Glomerular endothelial cell (primary cell): ENCODE measurements at regions not wholly inside any gene's neighbourhood (a gene's known extent, or its start where the extent isn't known, plus 50 kb on each side); places are given as distances from the start of the nearest gene placed in this dataset.
"Not testable (repeated sequence)": the region's sequence is repeated elsewhere in the genome, so short reads cannot be mapped to it uniquely, and the experiment has no call there.

ENCODE experiments used
- DNase-seq: peaks from one replicate; pipeline ENCODE4 v3.0.0-alpha.2; 2011; ENCODE audit warnings: low read depth, low spot score; ENCODE audit errors: extremely low read depth

DNA sequence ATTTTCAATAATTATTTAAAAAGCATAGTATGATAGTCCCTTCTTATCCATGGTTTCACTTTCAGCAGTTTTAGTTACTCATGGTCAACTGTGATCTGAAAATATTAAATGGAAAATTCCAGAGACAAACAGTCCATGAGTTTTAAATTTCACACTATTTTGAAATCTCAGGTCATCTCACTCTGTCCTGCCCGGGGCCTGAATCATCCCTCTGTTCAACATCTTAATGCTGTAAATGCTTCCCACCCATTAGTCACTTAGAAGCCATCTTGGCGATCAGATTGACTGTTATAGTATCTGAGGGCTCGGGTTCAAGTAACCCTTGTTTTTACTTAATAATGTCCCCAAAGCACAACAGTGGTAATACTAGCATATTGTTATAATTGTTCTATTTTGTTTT lies 1509.3 kb downstream of the FAM181B start:
- DNase-seq: no peak

DNA sequence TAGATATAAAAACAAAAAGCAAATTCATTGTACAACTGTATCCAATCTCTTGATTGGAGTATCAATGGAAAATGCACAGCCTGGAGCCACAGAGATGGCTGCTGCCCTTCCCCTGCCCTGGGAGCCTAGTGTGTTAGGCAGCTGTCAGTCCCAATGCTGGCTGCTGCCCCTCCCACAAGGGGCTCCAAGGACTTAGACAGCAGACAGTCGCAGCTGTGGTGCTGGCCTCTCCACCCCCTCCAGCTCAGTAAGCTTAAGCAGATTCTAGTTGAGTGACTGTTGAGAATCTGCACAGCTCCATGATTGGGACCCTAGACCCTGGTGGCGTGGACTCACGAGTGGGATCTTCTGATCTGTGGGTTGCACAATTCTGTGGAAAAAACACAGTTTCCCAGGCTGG lies 1511.2 kb downstream of the FAM181B start:
- DNase-seq: no peak

DNA sequence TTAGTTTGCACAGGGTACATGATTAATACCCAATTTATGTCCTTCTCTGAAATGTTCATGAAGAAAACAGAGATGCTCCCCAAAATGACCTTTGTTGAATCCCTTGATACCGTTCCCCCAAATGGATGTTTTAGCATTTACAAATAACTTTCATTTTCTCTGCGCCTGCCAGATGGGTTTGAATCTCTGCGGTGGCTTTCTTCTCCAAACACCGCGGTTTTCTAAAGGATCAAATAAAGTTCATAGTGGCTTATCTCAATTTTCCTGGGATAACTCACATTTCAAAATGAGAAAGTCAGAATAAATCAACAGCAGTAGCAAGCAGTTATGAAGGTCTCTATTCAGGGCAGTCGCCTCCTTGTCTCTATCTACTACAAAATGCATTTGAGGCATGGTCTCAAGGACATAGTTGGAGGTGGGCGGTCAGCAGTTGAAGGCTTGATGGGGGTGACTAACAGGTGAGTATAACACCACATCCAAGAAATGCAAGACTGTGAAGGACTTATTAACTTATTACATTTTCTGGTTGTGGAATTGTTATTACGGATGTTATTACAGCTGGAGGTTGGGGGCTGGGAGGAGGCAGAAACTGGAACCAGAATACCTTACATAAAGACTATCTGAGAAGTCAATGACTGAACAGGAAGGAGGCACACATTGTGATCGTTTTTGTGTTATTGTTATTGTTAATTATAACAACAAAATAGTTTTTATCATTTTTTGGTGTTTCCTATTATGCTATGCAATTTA lies 1513.3 kb downstream of the FAM181B start:
- no peak for DNase-seq

DNA sequence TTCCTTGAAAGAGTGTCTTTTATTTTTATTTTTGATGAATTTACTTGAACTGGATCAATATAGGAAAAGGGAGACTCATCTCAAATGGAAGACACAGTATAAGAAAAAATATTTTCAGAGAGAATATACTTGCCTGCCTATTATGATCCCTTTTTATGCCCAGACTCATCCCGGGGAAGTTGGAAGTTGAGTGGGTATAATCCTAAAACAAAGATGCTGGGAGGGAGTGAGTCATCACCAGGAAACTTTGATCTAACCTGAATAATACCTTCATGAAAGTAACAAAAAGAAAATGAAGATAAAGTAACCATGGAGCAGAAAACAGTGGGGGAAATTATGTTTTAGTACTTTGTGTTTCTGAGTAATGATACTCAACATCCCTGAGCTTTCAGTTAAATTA lies 1514.0 kb downstream of the FAM181B start:
- DNase-seq: no peak

DNA sequence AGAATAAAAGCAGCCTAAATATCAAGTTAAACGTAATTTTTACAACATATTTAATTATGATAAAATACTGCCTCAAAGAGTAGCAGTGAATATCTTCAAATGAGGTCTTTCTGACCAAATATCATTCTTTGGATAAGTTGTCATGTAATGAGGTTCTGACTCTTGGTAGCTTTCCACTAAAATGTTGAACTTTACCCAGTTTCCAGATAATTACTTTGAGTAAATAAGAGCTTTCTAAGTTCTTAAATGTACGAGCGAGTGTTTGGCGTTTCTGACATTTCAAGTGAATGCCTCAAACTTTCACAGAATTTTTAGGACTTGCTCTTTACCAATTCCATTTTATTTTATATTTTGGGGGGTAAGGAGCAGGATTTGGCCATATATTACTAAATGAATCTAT lies 1515.2 kb downstream of the FAM181B start:
- DNase-seq: no peak

DNA sequence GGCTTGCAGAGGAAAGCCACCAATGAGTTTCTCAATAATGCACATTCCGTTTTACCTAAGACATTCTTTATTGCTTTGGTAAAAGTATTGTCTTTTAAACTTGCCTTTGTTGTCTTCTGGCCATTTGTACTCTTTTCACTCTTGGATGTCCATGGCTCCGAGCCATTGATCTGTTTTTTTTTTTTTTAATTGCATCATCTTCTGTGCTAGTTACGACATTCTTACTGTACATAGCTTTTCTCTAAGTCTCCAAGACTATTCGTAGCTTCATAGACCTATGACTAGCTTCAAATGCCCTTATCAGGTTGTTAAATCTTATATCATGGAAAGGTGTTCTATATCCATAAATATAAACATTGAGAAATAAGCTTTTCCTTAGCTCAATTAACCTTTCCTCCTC lies 1522.6 kb downstream of the FAM181B start:
- DNase-seq: no peak

DNA sequence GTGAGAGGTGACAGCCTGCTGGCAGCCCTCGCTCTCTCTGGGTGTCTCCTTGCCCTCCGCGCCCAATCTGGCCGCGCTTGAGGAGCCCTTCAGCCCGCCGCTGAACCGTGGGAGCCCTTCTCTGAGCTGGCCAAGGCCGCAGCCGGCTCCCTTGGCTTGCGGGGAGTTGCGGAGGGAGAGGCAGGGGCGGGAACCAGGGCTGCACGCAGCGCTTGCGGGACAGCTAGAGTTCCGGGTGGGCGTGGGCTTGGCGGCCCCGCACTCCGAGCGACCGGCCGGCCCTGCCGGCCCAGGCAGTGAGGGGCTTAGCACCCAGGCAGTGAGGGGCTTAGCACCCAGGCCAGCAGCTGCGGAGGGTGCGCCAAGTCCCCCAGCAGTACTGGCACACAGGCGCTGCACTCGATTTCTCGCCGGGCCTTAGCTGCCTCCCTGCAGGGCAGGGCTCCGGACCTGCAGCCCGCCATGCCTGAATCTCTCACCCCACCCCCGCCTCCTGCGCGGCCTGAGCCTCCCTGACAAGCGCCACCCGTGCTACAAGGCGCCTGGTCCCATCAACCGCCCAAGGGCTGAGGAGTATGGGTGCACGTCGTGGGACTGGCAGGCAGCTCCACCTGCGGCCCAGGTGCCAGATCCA lies 1526.1 kb downstream of the FAM181B start:
- DNase-seq: no peak

DNA sequence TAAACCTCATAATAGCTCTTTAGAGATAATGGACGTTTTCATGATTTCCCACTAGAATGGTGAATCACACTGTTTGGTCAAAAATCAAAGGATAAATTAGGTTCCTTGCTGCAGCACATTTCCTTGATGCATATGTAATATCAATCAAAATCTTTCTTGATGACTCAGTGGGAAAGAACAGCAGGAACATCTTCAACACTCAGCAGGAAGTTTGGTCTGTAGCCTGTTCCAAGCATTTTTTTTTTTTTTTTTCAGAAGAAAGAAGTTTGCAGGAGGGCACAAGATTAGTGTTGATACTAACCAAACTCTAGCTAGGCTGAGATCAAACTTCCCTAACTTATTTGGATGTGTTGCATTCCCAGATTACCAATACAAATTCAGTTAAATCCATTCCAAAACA lies 1529.8 kb downstream of the FAM181B start:
- no peak for DNase-seq

DNA sequence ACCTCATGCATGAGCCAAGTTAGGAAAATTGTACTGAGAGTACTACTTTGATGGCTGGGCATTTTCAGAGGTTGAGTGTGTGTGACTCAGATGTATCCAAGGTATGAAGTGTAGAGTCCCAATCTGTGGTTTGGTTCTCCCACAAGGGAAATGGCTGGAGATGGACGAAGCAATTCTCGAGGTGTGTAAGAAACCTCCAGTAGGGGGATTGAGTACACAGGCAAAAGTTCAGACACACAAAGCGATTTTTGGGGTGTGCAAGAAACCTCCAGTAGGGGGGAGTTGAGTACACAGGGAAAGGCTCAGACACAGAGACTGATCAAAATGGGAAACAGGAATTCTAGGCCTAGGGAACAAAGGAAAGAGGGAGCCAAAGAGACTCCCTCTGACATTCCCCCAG lies 1536.3 kb downstream of the FAM181B start:
- no peak for DNase-seq

DNA sequence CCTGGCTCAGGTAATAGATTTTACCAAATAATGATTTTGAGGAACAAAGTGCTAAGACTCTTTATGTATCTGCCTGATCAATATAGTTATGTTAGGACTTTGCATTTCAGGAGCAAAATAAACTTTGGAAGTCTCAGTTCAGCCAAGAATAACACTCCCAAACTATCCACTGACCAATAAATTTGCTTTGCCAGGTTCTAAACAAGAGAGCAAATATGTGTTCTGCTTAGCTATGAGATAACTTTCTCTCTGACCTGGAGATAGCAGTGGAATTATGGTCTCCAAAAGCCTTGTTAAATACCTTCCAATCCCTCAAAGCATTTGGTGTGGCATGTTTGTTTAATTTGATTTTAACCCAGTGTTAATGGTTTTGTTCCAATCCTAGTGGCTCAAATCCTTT lies 1541.1 kb downstream of the FAM181B start:
- DNase-seq: no peak

DNA sequence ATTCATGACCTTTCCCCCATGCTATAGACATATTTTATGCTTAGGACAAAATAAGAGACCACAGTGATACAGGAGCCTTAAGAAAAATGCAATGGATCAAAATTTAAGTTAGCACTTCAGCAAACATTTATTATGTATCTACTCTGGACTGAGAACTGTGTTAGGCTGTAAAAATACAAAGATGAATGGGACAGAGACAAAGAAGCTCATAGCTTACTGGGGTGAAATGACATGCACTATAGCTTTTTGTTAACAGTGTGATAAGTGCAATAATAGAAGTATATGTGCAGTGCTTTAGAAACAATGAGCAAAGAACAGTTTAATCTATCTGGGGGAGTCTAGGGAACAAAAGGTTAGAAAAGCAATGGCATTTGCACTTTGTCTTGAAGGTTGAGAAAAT lies 1543.1 kb downstream of the FAM181B start:
- no peak for DNase-seq

DNA sequence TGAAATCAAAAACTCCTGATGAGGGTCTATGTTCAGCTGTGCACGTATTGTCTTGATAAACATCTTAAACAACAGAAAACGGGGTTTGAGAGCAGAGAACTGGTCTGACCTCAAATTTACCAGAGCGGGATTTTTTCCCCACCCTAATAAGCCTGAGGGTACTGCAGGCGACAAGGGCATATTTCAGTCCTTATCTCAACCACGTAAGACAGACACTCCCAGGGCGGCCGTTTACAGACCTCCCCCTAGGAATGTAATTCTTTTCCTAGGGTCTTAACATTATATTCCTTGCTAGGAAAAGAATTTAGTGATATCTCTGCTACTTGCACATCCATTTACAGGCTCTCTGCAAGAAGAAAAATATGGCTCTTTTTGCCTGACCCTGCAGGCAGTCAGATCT lies 1546.6 kb downstream of the FAM181B start:
- not testable (repeated sequence) for DNase-seq

DNA sequence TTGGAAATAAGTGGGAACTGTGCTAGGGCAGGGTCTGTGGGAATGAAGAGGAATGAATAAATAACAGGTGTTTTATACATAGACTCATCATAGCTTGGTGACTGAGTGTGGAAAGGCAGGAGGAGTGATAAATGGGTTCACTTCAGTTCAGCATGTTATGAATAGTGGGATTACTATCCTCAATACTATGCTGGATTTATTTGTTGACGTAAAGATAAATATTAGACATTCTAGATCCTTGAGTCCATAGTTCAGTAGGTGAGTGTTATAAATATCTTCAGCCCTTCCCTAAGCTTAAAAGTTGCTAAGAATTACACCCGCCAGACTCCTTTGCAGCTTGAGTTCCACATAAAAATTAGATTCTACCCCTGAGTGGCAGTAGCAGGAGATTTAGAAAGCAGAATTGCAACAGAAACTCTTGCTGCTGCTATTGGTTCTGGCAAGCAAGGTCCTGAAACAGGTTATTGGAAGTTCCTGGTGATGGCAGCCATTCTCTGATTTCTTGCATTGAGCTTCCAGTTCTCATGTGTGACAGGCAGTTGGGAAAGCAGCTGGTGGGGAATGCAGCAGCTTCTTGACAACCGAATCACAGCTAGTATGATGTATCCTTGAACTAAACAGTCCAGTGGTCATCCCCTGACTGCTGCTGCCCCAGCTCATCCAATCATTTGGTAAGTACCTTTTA lies 1558.9 kb downstream of the FAM181B start:
- no peak for DNase-seq

DNA sequence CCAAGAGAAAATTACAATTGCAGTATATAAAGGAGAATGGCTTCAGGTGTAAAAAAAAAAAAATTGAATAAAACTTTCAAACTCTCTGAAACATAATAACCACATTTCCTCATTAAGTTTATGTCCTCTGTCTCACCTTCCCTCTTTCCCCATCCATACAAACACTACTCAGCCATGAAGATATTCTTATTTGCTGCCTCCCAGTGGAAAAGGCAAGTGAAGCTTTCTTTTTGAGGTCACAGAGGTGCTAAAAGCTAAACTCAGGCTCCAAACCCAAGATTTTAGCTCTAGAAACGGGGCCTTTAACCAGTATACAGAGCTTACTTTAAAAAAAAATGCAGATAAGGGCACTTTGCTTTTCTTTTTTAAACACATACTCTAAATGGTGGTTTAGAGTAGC lies 1568.5 kb downstream of the FAM181B start:
- DNase-seq: no peak

DNA sequence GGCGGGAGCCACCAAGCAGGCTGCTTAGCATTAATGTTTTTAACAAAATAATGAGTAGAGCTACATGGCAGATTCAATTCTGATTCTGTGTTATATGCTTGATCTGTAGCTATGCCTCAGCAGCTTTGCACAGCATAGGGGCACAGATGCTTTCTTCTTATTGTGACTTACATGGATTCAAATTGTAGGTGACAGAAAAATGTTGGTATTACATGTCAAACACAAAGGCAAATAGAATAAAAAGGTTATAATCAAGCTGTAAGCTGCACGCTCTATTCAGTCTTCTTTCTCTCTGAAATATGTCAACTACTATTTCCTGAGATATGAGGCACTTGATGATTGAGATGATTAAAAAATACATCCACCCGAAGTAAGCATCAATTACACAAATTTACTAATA lies 1573.8 kb downstream of the FAM181B start:
- DNase-seq: no peak

DNA sequence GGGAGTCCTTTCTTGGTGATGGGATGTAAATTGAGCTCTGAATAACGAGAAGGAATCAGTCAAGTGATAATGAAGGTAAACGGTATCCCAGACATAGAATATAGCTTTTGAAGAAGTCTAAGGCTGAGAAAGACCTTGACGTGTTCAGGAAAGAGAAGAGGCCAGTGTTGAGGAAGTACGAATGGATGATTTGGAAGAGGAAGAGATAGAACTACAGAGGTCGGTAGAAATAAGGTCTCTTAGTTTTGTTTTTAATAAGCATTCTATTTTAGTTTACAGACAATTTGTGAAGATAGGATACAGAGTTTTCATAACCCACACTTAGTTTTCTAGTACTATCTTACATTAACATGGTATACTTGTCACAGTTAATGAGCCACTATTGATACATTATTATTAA lies 1598.1 kb downstream of the FAM181B start:
- DNase-seq: no peak

DNA sequence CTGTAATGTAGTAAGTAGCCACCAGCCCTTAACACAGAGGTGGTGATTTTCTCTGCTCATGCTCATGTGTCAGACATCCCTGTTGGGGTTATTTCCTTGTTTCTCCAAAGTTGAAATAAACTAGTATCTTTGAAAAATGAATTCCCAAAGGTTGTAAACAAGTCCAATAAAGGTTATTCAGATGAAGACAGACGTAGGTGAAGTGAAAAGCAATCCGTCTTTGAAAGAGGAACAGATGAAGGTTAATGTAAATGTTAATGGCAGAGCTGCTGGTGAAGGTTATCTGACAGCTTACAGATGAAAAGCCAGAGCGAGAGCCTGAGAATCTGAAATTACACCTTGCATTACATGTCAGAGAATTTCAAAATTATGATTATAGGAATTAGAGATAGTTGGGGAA lies 1604.0 kb downstream of the FAM181B start:
- DNase-seq: no peak

DNA sequence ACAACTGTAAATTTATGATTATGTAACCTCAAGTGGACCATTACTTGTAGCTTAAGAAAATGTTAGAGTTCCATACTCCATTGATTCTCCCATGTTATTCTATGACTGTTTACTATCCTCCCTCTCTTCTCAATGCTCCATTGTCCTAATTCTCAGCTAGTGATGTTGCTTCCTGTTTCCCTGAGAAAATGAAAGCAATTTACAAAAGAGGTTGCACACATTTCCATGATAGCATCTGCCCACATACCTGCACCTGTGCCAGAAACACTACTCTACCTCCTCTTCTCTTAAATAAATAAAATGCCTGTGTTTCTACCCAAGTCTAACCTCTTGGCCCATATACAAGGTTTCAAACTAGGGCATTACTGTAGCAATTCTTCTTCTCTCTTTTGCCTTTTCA lies 1620.9 kb downstream of the FAM181B start:
- no peak for DNase-seq

DNA sequence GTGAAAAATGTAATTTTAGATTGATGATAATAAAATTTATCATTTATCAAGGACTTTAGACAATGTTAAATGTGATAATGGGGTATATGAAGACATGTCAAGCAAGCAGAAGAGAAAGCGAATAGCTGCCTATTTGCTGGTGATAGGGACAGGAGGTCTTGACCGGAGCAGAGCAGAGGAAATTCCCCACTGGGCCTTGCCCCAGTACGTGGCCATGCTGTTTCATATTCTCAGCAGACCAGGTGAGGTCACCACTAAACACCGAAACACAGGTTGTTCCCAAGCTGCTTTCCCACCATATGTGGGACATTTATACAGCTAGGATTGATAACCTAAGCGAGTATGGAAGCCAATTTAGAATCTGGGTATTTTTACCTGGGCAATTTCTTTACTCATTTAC lies 1629.6 kb downstream of the FAM181B start:
- no peak for DNase-seq

DNA sequence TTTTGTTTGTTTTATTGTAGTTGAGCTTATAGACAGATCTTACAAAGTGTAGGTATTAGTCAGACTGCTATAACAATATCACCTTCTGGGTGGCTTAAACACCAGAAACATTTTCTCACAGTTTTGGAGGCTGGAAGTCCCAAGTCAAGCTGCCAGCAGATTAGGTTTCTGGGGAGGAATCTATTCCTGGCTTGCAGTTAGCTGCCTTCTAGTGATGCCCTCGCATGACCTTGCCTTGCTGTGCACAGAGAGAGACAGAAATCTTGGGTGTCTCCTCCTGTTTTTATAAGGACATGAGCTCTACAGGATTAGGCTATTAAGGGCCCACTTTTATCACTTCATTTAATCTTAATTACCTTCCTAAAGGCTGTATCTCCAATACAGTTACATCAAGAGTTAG lies 1635.2 kb downstream of the FAM181B start:
- no peak for DNase-seq

DNA sequence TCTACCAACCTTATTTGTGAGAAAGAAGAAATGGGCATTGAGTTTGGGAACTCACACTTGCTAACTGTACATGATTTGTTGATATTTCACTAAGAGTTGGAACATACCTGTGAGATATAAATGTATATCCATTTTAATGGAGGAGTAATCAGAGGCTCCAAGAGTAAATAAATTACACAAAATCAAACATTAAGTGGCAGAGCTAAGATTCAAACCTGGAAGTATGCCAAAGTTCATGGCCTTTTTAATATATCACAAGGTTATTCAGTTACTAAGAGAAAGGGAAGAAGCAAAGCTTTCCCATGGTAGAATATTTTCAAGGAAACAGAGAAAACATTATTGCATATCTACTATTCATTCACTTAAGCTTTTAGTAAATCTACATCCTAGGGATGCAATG lies 1641.1 kb downstream of the FAM181B start:
- no peak for DNase-seq

DNA sequence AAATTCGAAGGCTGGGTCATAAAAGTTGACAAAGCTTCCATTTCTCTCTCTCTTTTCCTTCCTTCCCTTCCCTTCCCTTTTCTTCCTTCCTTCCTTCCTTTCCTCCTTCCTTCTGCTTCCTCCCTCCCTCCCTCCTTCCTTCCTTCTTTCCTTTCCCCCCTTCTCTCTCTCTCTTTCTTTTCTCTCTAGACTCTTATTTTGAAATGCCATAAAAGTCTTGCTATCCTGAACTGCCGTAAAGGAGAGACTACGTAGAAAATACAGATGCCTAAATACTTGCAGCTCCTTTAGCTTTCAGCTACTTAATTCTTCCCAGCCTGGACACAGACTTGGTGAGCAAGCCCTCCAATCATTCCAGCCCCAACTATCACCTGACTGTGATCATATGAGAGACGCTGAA lies 1644.4 kb downstream of the FAM181B start:
- DNase-seq: no peak
